ENCODE measurements at regions not wholly inside any gene's neighbourhood (a gene's known extent, or its start where the extent isn't known, plus 50 kb on each side); places are given as distances from the start of the nearest gene placed in this dataset.

DNA sequence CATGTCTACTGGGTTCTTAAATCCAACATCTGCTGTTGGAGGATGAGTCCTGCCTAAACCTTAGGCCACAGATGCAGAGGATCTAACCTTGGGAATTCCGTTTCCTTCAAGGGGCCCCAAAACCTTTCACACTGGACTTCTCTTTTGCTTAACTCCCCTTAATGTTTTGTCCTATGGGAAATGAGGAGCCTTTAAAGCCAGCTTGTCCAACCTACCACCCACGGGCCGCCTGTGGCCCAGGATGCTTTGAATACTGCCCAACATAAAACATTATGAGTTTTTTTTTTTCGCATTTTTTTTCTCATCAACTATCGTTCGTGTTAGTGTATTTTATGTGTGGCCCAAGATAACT, 157.2 kb upstream of the SLC1A4 start:
- Mint-ChIP-seq H3K27me3 (ENCODE audit: low read depth) (peaks cover 4% of the 10 kb centered on the region; the same call in 1 of the 2 replicates), H3K9me3 (no peaks in the 10 kb centered on the region), H3K27ac (no peak overlapping the region), H3K4me3 (no peak overlapping the region), H3K36me3 (no peaks in the 10 kb centered on the region), H3K4me1 (peaks cover 6% of the 10 kb centered on the region; the same call in 1 of the 2 replicates)
- TF ChIP-seq NR3C1 (CRISPR knock-in tag; conservative IDR thresholded peaks at IDR 0.05; ENCODE audit: low read depth) (no peak), SOX15 (CRISPR knock-in tag; IDR thresholded peaks at IDR 0.05) (no peak), ZNF121 (CRISPR knock-in tag; IDR thresholded peaks at IDR 0.05) (no peak), ATF1 (CRISPR knock-in tag; IDR thresholded peaks at IDR 0.05) (no peak), ZNF219 (CRISPR knock-in tag; IDR thresholded peaks at IDR 0.05; ENCODE audit: borderline replicate concordance) (no peak), PRRX2 (CRISPR knock-in tag; IDR thresholded peaks at IDR 0.05) (no peak), ETV6 (CRISPR knock-in tag; IDR thresholded peaks at IDR 0.05) (no peak), NR2C2 (CRISPR knock-in tag; IDR thresholded peaks at IDR 0.05) (no peak)
- TF ChIP-seq, protein P1, sequence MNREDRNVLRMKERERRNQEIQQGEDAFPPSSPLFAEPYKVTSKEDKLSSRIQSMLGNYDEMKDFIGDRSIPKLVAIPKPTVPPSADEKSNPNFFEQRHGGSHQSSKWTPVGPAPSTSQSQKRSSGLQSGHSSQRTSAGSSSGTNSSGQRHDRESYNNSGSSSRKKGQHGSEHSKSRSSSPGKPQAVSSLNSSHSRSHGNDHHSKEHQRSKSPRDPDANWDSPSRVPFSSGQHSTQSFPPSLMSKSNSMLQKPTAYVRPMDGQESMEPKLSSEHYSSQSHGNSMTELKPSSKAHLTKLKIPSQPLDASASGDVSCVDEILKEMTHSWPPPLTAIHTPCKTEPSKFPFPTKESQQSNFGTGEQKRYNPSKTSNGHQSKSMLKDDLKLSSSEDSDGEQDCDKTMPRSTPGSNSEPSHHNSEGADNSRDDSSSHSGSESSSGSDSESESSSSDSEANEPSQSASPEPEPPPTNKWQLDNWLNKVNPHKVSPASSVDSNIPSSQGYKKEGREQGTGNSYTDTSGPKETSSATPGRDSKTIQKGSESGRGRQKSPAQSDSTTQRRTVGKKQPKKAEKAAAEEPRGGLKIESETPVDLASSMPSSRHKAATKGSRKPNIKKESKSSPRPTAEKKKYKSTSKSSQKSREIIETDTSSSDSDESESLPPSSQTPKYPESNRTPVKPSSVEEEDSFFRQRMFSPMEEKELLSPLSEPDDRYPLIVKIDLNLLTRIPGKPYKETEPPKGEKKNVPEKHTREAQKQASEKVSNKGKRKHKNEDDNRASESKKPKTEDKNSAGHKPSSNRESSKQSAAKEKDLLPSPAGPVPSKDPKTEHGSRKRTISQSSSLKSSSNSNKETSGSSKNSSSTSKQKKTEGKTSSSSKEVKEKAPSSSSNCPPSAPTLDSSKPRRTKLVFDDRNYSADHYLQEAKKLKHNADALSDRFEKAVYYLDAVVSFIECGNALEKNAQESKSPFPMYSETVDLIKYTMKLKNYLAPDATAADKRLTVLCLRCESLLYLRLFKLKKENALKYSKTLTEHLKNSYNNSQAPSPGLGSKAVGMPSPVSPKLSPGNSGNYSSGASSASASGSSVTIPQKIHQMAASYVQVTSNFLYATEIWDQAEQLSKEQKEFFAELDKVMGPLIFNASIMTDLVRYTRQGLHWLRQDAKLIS (CRISPR knock-in tag; IDR thresholded peaks at IDR 0.05; ENCODE audit: borderline replicate concordance), result no peak
- TF ChIP-seq, protein P2, sequence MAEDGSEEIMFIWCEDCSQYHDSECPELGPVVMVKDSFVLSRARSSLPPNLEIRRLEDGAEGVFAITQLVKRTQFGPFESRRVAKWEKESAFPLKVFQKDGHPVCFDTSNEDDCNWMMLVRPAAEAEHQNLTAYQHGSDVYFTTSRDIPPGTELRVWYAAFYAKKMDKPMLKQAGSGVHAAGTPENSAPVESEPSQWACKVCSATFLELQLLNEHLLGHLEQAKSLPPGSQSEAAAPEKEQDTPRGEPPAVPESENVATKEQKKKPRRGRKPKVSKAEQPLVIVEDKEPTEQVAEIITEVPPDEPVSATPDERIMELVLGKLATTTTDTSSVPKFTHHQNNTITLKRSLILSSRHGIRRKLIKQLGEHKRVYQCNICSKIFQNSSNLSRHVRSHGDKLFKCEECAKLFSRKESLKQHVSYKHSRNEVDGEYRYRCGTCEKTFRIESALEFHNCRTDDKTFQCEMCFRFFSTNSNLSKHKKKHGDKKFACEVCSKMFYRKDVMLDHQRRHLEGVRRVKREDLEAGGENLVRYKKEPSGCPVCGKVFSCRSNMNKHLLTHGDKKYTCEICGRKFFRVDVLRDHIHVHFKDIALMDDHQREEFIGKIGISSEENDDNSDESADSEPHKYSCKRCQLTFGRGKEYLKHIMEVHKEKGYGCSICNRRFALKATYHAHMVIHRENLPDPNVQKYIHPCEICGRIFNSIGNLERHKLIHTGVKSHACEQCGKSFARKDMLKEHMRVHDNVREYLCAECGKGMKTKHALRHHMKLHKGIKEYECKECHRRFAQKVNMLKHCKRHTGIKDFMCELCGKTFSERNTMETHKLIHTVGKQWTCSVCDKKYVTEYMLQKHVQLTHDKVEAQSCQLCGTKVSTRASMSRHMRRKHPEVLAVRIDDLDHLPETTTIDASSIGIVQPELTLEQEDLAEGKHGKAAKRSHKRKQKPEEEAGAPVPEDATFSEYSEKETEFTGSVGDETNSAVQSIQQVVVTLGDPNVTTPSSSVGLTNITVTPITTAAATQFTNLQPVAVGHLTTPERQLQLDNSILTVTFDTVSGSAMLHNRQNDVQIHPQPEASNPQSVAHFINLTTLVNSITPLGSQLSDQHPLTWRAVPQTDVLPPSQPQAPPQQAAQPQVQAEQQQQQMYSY (CRISPR knock-in tag; IDR thresholded peaks at IDR 0.05), result no peak
- TF ChIP-seq, protein P3, sequence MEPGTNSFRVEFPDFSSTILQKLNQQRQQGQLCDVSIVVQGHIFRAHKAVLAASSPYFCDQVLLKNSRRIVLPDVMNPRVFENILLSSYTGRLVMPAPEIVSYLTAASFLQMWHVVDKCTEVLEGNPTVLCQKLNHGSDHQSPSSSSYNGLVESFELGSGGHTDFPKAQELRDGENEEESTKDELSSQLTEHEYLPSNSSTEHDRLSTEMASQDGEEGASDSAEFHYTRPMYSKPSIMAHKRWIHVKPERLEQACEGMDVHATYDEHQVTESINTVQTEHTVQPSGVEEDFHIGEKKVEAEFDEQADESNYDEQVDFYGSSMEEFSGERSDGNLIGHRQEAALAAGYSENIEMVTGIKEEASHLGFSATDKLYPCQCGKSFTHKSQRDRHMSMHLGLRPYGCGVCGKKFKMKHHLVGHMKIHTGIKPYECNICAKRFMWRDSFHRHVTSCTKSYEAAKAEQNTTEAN (CRISPR knock-in tag; IDR thresholded peaks at IDR 0.05), result no peak
- TF ChIP-seq, protein P4, sequence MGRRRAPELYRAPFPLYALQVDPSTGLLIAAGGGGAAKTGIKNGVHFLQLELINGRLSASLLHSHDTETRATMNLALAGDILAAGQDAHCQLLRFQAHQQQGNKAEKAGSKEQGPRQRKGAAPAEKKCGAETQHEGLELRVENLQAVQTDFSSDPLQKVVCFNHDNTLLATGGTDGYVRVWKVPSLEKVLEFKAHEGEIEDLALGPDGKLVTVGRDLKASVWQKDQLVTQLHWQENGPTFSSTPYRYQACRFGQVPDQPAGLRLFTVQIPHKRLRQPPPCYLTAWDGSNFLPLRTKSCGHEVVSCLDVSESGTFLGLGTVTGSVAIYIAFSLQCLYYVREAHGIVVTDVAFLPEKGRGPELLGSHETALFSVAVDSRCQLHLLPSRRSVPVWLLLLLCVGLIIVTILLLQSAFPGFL (CRISPR knock-in tag; IDR thresholded peaks at IDR 0.05; ENCODE audit: borderline replicate concordance), result no peak
- TF ChIP-seq, protein P5, sequence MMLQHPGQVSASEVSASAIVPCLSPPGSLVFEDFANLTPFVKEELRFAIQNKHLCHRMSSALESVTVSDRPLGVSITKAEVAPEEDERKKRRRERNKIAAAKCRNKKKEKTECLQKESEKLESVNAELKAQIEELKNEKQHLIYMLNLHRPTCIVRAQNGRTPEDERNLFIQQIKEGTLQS (CRISPR knock-in tag; conservative IDR thresholded peaks at IDR 0.05), result no peak
- TF ChIP-seq, protein P6, sequence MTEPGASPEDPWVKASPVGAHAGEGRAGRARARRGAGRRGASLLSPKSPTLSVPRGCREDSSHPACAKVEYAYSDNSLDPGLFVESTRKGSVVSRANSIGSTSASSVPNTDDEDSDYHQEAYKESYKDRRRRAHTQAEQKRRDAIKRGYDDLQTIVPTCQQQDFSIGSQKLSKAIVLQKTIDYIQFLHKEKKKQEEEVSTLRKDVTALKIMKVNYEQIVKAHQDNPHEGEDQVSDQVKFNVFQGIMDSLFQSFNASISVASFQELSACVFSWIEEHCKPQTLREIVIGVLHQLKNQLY (CRISPR knock-in tag; IDR thresholded peaks at IDR 0.05), result no peak
- TF ChIP-seq, protein P7, sequence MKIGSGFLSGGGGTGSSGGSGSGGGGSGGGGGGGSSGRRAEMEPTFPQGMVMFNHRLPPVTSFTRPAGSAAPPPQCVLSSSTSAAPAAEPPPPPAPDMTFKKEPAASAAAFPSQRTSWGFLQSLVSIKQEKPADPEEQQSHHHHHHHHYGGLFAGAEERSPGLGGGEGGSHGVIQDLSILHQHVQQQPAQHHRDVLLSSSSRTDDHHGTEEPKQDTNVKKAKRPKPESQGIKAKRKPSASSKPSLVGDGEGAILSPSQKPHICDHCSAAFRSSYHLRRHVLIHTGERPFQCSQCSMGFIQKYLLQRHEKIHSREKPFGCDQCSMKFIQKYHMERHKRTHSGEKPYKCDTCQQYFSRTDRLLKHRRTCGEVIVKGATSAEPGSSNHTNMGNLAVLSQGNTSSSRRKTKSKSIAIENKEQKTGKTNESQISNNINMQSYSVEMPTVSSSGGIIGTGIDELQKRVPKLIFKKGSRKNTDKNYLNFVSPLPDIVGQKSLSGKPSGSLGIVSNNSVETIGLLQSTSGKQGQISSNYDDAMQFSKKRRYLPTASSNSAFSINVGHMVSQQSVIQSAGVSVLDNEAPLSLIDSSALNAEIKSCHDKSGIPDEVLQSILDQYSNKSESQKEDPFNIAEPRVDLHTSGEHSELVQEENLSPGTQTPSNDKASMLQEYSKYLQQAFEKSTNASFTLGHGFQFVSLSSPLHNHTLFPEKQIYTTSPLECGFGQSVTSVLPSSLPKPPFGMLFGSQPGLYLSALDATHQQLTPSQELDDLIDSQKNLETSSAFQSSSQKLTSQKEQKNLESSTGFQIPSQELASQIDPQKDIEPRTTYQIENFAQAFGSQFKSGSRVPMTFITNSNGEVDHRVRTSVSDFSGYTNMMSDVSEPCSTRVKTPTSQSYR (CRISPR knock-in tag; IDR thresholded peaks at IDR 0.05), result no peak
- DNase-seq (ENCODE audit: low spot score) (no peak), ATAC-seq (no peak)
- ChIA-PET POLR2A (interaction anchor here (0.7 kb wide), 1 partner anchor 662 kb away, joined by 3 read pairs; no protein-coding TSS in a partner anchor), CTCF (interaction anchor here (0.6 to 1.9 kb wide), 49 partner anchors 8 to 431 kb away, joined by 3 to 29 read pairs (median 4); partner anchors contain the start of gene SERTAD2)

All from WTC11 (cell line).